ENCODE measurements at regions not wholly inside any gene's neighbourhood (a gene's known extent, or its start where the extent isn't known, plus 50 kb on each side); places are given as distances from the start of the nearest gene placed in this dataset.

DNA sequence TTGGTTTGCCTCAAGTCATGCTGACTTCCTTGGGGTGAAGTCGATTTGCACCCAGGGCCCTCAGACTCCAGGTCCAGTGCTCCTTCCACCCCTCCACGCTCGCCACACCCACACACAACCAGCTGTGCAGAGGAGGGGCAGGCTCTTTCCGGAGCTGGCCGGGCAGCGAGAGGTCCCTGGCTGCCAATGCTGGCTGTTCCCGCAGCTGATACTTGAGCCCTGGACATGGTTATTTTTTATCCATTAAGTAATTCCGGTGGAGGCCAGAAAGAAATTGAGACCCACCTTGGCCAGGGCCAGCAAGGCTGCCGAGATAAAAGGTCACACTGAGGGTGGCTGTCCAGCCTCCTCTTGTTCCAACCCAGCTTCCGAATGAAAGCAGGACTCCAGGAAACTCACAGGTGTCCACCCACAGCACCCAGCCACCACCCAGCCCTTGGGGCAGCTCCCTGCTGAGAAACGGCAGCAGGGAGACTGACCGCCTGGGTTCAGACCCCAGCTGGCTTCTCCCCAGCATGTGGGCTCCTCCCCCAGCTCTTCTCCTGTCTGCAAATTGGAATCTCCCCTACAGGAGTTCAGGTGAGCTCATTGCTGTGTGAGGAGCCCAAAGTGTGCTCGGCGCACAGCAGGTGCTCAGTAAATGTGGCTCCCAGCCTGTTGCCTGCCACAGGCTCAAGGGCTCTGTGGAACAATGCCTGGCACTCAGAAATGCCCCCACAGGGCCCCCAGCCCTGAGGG lies 77.8 kb downstream of the PDGFA start:
- TF ChIP-seq, protein P1, sequence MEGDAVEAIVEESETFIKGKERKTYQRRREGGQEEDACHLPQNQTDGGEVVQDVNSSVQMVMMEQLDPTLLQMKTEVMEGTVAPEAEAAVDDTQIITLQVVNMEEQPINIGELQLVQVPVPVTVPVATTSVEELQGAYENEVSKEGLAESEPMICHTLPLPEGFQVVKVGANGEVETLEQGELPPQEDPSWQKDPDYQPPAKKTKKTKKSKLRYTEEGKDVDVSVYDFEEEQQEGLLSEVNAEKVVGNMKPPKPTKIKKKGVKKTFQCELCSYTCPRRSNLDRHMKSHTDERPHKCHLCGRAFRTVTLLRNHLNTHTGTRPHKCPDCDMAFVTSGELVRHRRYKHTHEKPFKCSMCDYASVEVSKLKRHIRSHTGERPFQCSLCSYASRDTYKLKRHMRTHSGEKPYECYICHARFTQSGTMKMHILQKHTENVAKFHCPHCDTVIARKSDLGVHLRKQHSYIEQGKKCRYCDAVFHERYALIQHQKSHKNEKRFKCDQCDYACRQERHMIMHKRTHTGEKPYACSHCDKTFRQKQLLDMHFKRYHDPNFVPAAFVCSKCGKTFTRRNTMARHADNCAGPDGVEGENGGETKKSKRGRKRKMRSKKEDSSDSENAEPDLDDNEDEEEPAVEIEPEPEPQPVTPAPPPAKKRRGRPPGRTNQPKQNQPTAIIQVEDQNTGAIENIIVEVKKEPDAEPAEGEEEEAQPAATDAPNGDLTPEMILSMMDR (tag by site-specific recombination; IDR thresholded peaks at IDR 0.05): no peak
- TF ChIP-seq ZBTB20 (tag by site-specific recombination; IDR thresholded peaks at IDR 0.05) (no peak), GLI4 (tag by site-specific recombination; IDR thresholded peaks at IDR 0.05) (no peak), ZNF394 (tag by site-specific recombination; IDR thresholded peaks at IDR 0.05; ENCODE audit: borderline replicate concordance) (no peak)

Data from HEK293 (cell line).